Activated B cell treated with CpG ODN at 0.5 μM for 24 hours (primary cell): ENCODE measurements at regions not wholly inside any gene's neighbourhood (a gene's known extent, or its start where the extent isn't known, plus 50 kb on each side); places are given as distances from the start of the nearest gene placed in this dataset.

Source experiments
- ATAC-seq: fragments of 200-7000 bp; cut with Tn5 transposase; one replicate; pipeline ENCODE4 v1.10.0; 2021; ENCODE audit warnings: low read depth, mild to moderate bottlenecking, moderate library complexity
- CTCF ChIA-PET: fragments of 350-600 bp; sonication (Branson Sonifier 250); formaldehyde crosslinking; loops from one replicate; lab custom pipeline; 2021; ENCODE audit warnings: antibody characterized with exemption; lab: Charles Lee
- POLR2A ChIA-PET: fragments of 350-600 bp; sonication (Branson Sonifier 250); formaldehyde crosslinking; loops from one replicate; lab custom pipeline; 2021; ENCODE audit warnings: antibody characterized with exemption; lab: Charles Lee
- DNase-seq: peaks from one replicate; pipeline ENCODE4 v3.0.0; 2022
- H3K27ac Mint-ChIP-seq: one replicate; pipeline ENCODE4 v1.8.0; 2020; ENCODE audit warnings: mixed read lengths
- H3K27me3 Mint-ChIP-seq: one replicate; pipeline ENCODE4 v1.8.0; 2021; ENCODE audit warnings: mixed read lengths
- H3K36me3 Mint-ChIP-seq: one replicate; pipeline ENCODE4 v1.8.0; 2021; ENCODE audit warnings: low read depth, mixed read lengths
- H3K4me1 Mint-ChIP-seq: one replicate; pipeline ENCODE4 v1.8.0; 2021; ENCODE audit warnings: mixed read lengths
- H3K4me3 Mint-ChIP-seq: one replicate; pipeline ENCODE4 v1.8.0; 2020; ENCODE audit warnings: mild to moderate bottlenecking, mixed read lengths
- H3K9me3 Mint-ChIP-seq: one replicate; pipeline ENCODE4 v1.8.0; 2020; ENCODE audit warnings: mixed read lengths
- CTCF ChIP-seq: fragments of 200-600 bp; IDR thresholded peaks from one replicate; pipeline ENCODE4 v1.8.0; 2022; ENCODE audit warnings: antibody characterized with exemption, mild to moderate bottlenecking
- intact Hi-C: fragments of 100-400 bp; cut with micrococcal nuclease; formaldehyde crosslinking; loops from one replicate; pipeline ENCODE4 v1.15.1; 2024

GRCh38 chr14:34359420-34360117 is 102.5 kb downstream of the SPTSSA start:
- Mint-ChIP-seq H3K9me3 (no peaks in the 10 kb centered on the region), H3K27ac (no peak overlapping the region), H3K36me3 (no peaks in the 10 kb centered on the region), H3K4me3 (no peak overlapping the region), H3K4me1 (no peaks in the 10 kb centered on the region), H3K27me3 (peaks cover 14% of the 10 kb centered on the region)
- DNase-seq (no peak), ATAC-seq (no peak)
- TF ChIP-seq CTCF = no peak
- ChIA-PET CTCF (no interaction called here), POLR2A (no interaction called here)
- intact Hi-C loops = no loop called here

GRCh38 chr14:34356264-34356654 is 105.8 kb downstream of the SPTSSA start:
- POLR2A ChIA-PET = no interaction called here
- Mint-ChIP-seq H3K9me3 (no peaks in the 10 kb centered on the region), H3K27me3 (no peaks in the 10 kb centered on the region), H3K4me1 (no peaks in the 10 kb centered on the region), H3K4me3 (no peak overlapping the region), H3K27ac (no peak overlapping the region), H3K36me3 (no peaks in the 10 kb centered on the region)
- CTCF ChIA-PET = no interaction called here
- intact Hi-C loops = no loop called here
- DNase-seq = no peak
- TF ChIP-seq CTCF = no peak
- ATAC-seq = no peak

- Mint-ChIP-seq H3K4me1 (no peaks in the 10 kb centered on the region), H3K9me3 (no peaks in the 10 kb centered on the region), H3K4me3 (no peak overlapping the region), H3K36me3 (no peaks in the 10 kb centered on the region), H3K27me3 (no peaks in the 10 kb centered on the region), H3K27ac (no peak overlapping the region)
- DNase-seq (no peak), ATAC-seq (no peak)
- ChIA-PET POLR2A (no interaction called here), CTCF (no interaction called here)
- intact Hi-C loops = no loop called here
- no peak for TF ChIP-seq CTCF
Measured at GRCh38 chr14:34355584-34356263, 106.3 kb downstream of the SPTSSA start.

- H3K9me3 Mint-ChIP-seq = no peaks in the 10 kb centered on the region
- ATAC-seq (no peak), DNase-seq (no peak)
- ChIA-PET CTCF (no interaction called here), POLR2A (no interaction called here)
- intact Hi-C loops = no loop called here
- H3K36me3 Mint-ChIP-seq = no peaks in the 10 kb centered on the region
- no peak for TF ChIP-seq CTCF
- H3K4me1 Mint-ChIP-seq = no peaks in the 10 kb centered on the region
- no peak overlapping the region for H3K4me3 Mint-ChIP-seq
- H3K27ac Mint-ChIP-seq = no peak overlapping the region
- H3K27me3 Mint-ChIP-seq = no peaks in the 10 kb centered on the region
Measured at GRCh38 chr14:34354556-34354955, 107.5 kb downstream of the SPTSSA start.

GRCh38 chr14:34350903-34351302 is 111.1 kb downstream of the SPTSSA start:
- H3K36me3 Mint-ChIP-seq = no peaks in the 10 kb centered on the region
- ATAC-seq = no peak
- no peaks in the 10 kb centered on the region for H3K4me1 Mint-ChIP-seq
- DNase-seq = no peak
- H3K27me3 Mint-ChIP-seq = no peaks in the 10 kb centered on the region
- no peaks in the 10 kb centered on the region for H3K9me3 Mint-ChIP-seq
- no peak overlapping the region for H3K4me3 Mint-ChIP-seq
- POLR2A ChIA-PET = no interaction called here
- H3K27ac Mint-ChIP-seq = no peak overlapping the region
- TF ChIP-seq CTCF = no peak
- CTCF ChIA-PET = no interaction called here
- intact Hi-C loops = no loop called here
